Stomach (tissue), 8 donors: ENCODE measurements at regions not wholly inside any gene's neighbourhood (a gene's known extent, or its start where the extent isn't known, plus 50 kb on each side); places are given as distances from the start of the nearest gene placed in this dataset.
"Not testable (repeated sequence)": the region's sequence is repeated elsewhere in the genome, so short reads cannot be mapped to it uniquely, and the experiment has no call there.

Experiments
- DNase-seq, 2 donors: peaks; one replicate each; pipeline versions ENCODE4 v3.0.0 to v3.0.0-alpha.2; 2013 to 2019
- H3K27ac ChIP-seq, 5 donors: fragments of 200-600 bp in 4 of 5; sonication (generic) in 4 of 5; one replicate each; pipeline ENCODE4 v1.5.1; 2013 to 2019; ENCODE audit warnings: mild to moderate bottlenecking in 1 of 5, moderate library complexity in 1 of 5
- H3K27me3 ChIP-seq, 3 donors: fragments of 200-600 bp; sonication (generic); one replicate each; pipeline ENCODE4 v1.5.1; 2017 to 2019; ENCODE audit warnings: mixed run types in 1 of 3
- H3K36me3 ChIP-seq, 4 donors: fragments of 200-600 bp; sonication (generic); 1 replicate in 3 of 4; 2 replicates in 1 of 4; pipeline ENCODE4 v1.5.1; 2016 to 2019
- H3K4me1 ChIP-seq, 4 donors: fragments of 200-600 bp; sonication (generic); one replicate each; pipeline ENCODE4 v1.5.1; 2016 to 2019
- H3K4me3 ChIP-seq, 4 donors: fragments of 200-600 bp; sonication (generic) in 3 of 4; one replicate each; pipeline ENCODE4 v1.5.1; 2016 to 2019; ENCODE audit warnings: mild to moderate bottlenecking in 1 of 4
- H3K9me3 ChIP-seq, 4 donors: fragments of 200-600 bp; sonication (generic); one replicate each; pipeline ENCODE4 v1.5.1; 2016 to 2019
- CTCF ChIP-seq, 7 experiments: fragments of 450-650 bp in 4 of 7; fragments of 200-600 bp in 3 of 7; sonication (generic) in 3 of 7; IDR thresholded peaks; one replicate each; pipeline ENCODE4 v1.5.1; 2016 to 2019; ENCODE audit warnings: antibody characterized with exemption in 7 of 7, control low read depth in 2 of 7, mild to moderate bottlenecking in 1 of 7
- EP300 ChIP-seq: sonication (generic); formaldehyde crosslinking; IDR thresholded peaks from one replicate; pipeline ENCODE4 v1.6.1; 2017; ENCODE audit warnings: antibody characterized with exemption
- POLR2A ChIP-seq, 4 donors: fragments of 450-650 bp; IDR thresholded peaks; one replicate each; pipeline ENCODE4 v1.6.1; 2016; ENCODE audit warnings: antibody characterized with exemption in 4 of 4, control low read depth in 2 of 4, mild to moderate bottlenecking in 1 of 4, moderate library complexity in 1 of 4
- POLR2AphosphoS5 ChIP-seq, 3 donors: sonication (generic); formaldehyde crosslinking; IDR thresholded peaks; one replicate each; pipeline ENCODE4 v1.6.1; 2016; ENCODE audit warnings: antibody characterized with exemption in 3 of 3
- WGBS, 5 donors: extraction: QIAGEN DNeasy Blood & Tissue Kit in 3 of 5; methylation state at CpG; one replicate each; pipeline versions ENCODE4 v1.1.5 to v1.1.7; 2013 to 2018; 5-methylcytosine and 5-hydroxymethylcytosine counted together
- intact Hi-C: fragments of 100-400 bp; cut with DNase I; formaldehyde crosslinking; loops from one replicate; pipeline ENCODE4 v1.15.1; 2023; ENCODE audit warnings: low total_unique reads
- donor health status: healthy with polysubstance abuse.
- donor health status: Bipolar disorder and iron deficiency.
- donor health status: healthy.

DNA sequence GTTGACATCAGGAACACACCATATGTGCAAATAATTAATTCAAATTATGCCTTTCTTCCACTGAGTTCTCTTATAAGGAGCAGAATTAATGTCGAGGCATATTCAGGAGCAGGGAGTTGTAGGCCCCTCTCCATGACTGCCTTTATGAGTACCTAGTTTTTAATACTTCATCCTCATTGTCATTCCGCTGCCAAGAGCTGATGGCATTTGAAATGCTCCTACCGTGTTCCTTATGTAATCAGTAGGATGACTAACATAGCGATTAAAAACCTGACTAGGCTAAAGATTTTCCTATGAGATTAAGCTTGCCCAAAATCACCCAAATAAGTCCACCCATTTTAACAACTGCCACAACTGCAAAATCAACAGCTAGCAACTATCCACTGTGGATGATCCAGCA is 220.6 kb downstream of the DHX15 start:
- Histone ChIP-seq H3K36me3 (no peaks in the 10 kb centered on the region), H3K27me3 (no peaks in the 10 kb centered on the region), H3K27ac (no peak overlapping the region), H3K4me1 (peaks cover 0 to 4% (median 0%) of the 10 kb centered on the region in 4 donors), H3K9me3 (no peaks in the 10 kb centered on the region), H3K4me3 (no peak overlapping the region)
- intact Hi-C loops, result no loop called here
- TF ChIP-seq POLR2AphosphoS5 (IDR thresholded peaks at IDR 0.05) (no peak), EP300 (no peak), CTCF (IDR thresholded peaks at IDR 0.05) (no peak), POLR2A (IDR thresholded peaks at IDR 0.05) (no peak)
- 57 to 71% (median 66%) methylated on average over 4 of the region's 4 CpGs for WGBS, 5 donors
- no peak for DNase-seq

GRCh38 chr4:24352112-24352511 is 232.2 kb downstream of the DHX15 start:
- no peak for DNase-seq
- H3K27me3 ChIP-seq, result no peaks in the 10 kb centered on the region
- no peak overlapping the region for H3K4me3 ChIP-seq
- H3K36me3 ChIP-seq, result no peaks in the 10 kb centered on the region
- 85 to 93% (median 91%) methylated on average over 4 of the region's 4 CpGs for WGBS, 5 donors
- H3K9me3 ChIP-seq, result no peaks in the 10 kb centered on the region
- no peak overlapping the region for H3K27ac ChIP-seq
- intact Hi-C loops, result no loop called here
- no peak for TF ChIP-seq CTCF (IDR thresholded peaks at IDR 0.05)
- TF ChIP-seq POLR2A (IDR thresholded peaks at IDR 0.05), result no peak
- TF ChIP-seq POLR2AphosphoS5 (IDR thresholded peaks at IDR 0.05), result no peak
- no peak for TF ChIP-seq EP300
- H3K4me1 ChIP-seq, result no peaks in the 10 kb centered on the region

- intact Hi-C loops, DNase-seq: not testable (repeated sequence)
- WGBS, 5 donors, result 84 to 89% (median 86%) methylated on average over 13 to 15 of the region's 15 CpGs
These were observed 235.0 kb downstream of the DHX15 start for GRCh38 chr4:24349168-24349996.

DNA sequence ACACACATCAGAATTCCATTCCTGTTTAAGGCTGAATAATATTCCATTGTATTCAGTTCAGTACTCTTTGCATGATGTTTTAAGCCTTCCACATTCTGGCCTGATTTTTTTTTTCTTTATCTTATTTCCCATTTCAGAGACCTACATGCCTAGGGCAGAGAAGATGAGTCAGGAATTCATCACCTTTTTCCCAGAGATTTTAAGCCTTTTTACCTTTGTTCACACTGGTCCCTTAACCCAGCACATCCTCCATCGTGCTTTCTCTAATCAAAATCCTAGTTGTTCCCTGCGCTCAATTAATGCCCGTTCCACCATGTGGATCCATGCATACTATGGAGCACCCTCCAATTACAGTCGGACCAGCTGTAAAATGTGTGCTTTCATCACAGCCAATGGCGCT is 245.1 kb downstream of the DHX15 start:
- DNase-seq, result no peak
- no peaks in the 10 kb centered on the region for H3K4me1 ChIP-seq
- no peak overlapping the region for H3K27ac ChIP-seq
- no peak overlapping the region for H3K4me3 ChIP-seq
- WGBS, 5 donors, result 91 to 97% (median 95%) methylated on average over 5 of the region's 5 CpGs
- no peaks in the 10 kb centered on the region for H3K36me3 ChIP-seq
- H3K9me3 ChIP-seq, result no peaks in the 10 kb centered on the region
- TF ChIP-seq POLR2A (IDR thresholded peaks at IDR 0.05) (no peak), POLR2AphosphoS5 (IDR thresholded peaks at IDR 0.05) (no peak), CTCF (IDR thresholded peaks at IDR 0.05) (no peak), EP300 (no peak)
- H3K27me3 ChIP-seq, result no peaks in the 10 kb centered on the region
- intact Hi-C loops, result no loop called here

More at GRCh38 chr4:24349168-24349996, 235.0 kb downstream of the DHX15 start:
- not testable (repeated sequence) for H3K4me1 ChIP-seq, H3K27ac ChIP-seq, H3K36me3 ChIP-seq, H3K27me3 ChIP-seq, H3K9me3 ChIP-seq, H3K4me3 ChIP-seq
